GM21576 (cell line): ENCODE measurements at regions not wholly inside any gene's neighbourhood (a gene's known extent, or its start where the extent isn't known, plus 50 kb on each side); places are given as distances from the start of the nearest gene placed in this dataset.

Experiments
- ATAC-seq: cut with Tn5 transposase; IDR thresholded peaks from one replicate; pipeline ENCODE4 v1.9.1; 2021; ENCODE audit warnings: mild to moderate bottlenecking, moderate library complexity; ENCODE audit not compliant: unreplicated experiment

DNA sequence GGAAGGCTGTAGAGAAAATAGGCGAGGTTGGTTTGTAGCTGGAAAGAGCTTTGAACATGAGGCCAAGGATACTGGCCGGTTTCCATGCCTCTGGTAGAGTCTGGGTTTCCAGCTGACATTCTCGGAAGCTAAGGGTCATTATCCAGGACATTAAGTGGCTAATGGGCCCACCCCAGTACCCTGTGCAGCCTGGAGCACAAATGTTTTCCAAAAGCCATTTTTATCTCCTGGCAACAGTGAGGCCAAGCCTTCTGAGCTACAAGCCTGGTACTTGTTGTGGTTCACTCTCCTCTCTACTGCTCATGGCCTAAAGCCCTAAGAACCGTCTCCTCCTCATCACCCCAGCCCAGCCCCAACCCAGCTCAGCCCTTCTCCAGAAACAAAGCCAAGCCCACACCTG lies 122.9 kb downstream of the DMRTA2 start:
- no peak for ATAC-seq

DNA sequence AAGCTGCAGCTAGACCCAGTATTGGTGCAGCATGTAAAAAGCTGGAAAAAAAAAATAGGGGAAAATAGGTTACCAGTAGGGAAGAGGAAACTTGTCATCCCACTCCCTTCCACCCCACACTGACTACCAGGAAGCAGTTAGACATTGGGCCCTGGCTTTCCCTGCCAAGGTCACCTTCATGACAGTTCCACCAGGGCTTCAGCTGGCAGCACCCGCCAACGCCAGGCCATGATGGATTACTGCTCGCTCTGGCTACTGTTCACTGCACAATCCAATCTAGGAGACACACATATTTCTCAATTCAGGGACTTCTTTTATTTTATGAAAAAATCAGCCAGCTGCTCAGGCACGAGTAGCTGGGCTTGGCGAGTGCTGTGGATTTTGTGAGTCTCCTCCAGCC lies 127.7 kb downstream of the DMRTA2 start:
- no peak for ATAC-seq

DNA sequence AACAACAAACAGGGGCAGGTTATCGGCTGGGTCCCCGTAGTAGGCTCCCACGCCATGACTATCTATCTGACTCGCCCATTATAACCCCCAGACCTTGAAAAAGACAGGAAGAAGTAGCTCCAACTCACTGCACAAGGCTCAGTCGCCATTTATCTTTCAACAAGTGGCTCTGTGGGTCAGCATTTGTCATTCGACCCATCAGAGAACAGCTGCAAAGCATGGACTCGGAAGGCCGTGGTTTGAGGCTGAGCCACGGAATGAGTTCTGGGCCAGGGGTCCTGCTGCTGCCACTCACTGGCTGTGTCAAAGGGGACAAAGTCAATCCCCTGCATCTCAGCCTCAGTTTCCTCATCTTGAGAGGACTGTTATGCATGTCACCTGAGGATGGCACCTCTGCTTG lies 131.0 kb downstream of the DMRTA2 start:
- ATAC-seq = no peak

DNA sequence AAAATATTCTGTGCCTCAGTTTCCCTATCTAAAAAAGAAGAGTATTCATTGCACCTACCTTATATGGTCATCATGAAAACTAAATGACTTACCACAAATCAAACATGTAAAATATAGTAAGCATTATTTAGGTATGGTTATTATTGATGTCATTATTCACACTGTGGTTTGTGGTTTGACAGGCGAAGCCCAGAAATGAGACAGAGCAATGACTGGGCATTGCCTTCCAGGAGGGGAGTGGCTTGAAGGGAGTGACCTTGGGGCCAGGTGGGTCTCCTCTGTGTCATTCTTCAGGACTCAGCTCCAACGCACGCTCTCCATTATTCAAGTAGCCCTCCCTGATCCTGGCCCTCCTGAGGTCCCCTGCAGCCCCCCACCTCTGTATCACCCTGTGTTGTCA lies 133.7 kb downstream of the DMRTA2 start:
- no peak for ATAC-seq

DNA sequence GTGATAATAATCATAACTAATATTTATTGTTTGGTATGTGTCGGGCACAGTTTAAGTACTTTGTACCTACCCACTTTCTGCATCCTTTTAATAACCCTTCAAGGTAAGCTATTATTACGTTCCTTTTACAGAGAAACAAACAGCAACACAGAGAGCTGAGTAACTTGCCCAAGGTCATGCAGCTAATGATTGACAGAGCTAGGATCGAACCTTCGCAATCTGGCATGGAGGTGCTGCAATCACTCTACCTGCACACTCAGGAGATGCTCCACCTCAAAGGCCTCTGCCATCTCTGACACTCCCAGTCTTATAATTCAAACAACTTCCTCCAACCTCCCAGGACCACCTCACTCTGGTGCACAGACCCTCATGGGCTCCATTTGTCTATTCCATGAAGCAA lies 137.2 kb downstream of the DMRTA2 start:
- ATAC-seq = no peak

DNA sequence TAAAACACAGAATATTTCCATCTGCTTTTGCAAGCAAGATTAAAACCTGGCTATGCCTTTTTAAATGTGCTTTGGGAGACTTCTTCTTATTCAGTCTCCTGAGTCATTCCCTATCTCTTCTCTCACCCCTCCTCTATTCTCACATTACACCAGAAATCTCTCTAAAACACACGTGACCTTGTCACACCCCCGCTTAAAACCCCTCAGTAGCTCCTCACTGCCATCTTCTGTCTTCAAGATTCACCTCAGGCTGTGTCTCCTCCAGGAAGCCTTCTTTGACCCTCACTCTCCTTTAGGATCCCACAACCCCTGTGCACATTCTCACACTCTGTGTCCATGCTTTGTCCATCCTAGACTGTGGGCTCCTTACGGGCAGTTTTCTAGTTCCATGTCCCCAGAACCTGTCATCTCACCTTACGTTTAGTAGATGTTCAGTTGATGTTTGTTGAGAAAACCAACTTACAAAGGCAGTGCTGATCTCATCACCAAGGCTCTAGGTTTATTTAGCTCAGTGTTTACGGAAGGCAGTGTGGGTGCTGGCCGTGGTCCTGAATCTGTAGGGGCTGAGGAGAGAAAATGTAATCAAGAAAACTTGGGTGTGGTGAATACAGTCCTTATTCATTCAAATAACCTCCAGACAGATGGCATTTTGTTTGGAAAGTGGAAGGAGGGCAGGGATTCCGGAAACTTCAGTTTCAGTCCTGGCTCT lies 143.5 kb downstream of the DMRTA2 start:
- no peak for ATAC-seq

DNA sequence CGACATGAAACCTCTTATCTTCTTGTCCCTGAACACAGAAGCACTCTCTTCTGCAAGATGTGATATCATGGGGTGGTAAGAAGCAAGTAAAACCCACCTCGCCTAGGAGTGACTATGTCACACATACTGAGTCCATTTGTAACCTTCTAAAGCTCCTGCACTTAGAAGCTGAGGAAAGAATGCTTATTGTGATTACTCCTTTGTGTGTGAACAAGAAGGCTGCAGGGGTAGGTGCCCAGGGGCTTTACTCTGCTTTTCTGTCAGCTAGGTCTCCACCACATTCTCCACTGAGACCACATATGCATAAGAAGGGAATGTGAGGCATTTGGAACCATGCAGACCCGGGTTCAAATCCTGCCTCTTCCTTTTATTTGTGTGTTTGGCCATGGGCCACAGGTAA lies 144.3 kb downstream of the DMRTA2 start:
- no peak for ATAC-seq

DNA sequence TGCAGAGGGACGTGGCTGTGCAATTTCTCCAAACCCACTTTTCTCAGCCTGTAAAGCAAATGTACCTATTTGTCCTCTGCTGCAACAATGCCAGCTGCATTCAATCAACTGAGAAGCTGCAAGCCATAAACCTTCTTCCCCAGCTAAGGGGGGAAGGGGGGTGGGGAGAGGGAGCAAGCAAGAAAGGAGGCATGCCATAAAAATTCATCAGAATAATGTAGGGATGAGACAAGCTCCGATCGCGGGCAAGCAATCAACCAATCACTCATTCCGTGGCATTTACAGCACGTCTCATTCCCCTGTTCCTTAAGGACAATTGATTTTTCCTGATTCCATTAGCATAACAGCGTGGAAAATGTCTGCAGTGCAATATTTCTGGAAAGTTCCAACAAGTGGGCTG lies 144.8 kb downstream of the DMRTA2 start:
- no peak for ATAC-seq

DNA sequence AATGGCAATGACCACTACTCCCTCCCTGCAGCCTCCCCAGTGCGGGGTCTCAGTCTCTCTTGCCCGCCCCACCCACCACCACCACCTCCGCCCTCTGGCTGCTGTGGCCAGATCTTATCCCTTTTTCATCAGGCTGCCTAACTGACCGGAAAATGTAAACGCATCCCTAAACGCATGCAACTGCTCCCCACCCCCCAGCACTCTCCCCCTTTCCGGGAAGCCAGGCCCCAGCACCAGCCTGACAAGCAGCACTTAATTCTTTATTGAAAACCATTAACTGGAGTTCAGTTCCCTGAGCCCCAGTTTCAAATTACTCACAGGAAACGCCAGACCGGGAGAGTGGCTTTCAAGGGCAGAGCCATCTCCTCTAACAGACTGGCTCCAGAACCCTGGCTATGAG lies 147.7 kb downstream of the DMRTA2 start:
- no peak for ATAC-seq

DNA sequence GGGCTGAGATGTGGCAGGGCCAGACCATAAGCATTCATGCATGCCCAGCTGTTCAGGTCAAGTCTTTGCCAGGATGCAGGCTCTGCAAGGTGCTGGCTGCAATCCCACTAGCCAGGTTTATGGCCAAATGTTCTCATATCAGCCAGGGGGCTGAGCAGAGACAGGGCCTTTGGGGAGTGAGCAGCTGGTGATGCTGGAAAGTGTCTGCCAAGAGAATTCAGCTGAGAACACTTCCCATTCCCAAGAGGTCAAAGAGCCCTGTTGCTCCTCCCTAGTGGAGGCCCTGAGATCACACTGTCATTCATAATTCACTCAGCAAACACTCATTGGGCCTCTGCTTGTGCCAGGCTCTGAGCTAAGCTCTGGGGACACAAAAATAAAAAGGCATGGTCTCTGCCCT lies 150.3 kb downstream of the DMRTA2 start:
- ATAC-seq = no peak

DNA sequence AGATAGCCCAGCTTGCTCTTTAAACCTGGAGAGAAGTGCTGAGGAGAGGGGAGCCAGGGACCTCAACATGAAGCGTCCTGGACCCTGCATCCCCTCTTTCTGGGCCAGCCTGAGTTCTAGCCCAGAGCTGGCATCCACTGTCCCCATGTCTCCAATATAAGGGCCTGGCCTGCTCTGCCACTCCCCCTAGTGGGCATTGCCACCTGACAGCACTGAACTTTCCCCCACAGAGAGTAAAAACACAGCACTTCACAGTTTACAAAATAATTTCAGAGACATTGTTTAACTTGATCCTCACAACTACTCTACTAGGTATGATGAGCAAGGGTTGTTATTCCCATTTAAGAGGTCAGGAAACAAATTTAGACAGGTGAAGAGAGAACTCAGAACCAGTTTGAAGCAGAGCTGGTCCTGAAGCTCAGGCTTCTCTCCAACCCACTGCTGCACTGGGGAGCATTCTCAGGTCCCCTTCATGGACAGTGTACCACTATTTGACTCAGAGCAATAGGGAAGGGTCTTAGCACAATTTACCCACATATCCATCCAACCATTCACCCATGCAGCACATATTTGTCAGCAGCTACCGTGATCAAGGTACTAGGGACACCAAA lies 151.2 kb downstream of the DMRTA2 start:
- ATAC-seq = no peak

DNA sequence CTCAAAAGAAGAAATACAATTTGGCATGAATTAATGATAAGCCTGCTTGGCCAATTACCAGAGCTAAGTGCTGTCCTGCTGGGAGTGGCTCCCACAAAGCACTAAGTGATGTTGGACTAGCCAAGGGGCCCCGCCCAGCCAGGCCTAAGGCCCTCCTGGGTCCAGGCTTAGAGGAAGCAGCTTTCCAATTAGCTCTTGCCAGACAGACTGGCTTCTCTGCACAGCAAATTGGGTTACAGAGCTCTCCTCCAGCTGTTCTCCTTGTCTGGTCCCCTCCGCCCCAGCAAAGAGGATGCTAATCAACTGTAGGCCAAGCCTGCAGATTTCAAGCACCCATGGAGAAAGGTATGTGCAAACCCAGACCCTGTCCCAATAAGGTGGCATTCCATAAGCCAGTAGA lies 151.9 kb downstream of the DMRTA2 start:
- no peak for ATAC-seq

DNA sequence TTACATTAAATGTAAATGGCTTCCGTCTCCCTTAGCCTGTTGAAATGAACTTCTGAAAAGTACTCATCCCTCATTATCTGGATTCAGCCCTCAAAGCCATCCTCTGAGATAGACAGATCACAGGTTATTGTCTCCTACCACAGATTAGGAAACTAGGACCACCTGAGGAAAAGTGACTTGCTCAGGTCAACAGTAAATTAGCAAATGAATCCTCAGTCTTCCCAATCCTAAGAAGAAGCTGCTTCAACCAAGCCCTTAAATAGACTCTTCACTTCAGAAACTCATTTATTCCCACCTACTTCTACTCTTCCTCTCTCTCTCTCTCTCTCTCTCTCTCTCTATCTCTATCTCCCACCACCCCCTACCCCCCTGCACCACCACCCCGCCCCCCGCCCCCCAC lies 152.3 kb downstream of the DMRTA2 start:
- no peak for ATAC-seq

DNA sequence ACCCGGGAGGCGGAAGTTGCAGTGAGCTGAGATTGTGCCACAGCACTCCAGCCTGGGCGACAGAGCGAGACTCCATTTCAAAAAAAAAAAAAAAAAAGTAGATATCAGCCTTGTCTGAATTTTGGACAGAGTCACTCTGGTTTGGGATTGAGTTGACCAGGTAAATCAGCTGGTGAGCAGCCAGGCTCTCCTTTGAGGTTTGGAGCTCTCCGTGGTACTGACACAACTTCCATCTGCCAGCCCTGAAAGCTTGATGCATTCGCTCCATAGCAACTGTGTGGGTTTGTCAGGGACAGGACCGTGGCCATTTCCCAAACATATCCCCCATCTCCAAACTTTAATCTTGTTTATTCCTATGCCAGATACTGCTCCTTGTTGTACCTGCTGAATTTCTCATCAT lies 155.2 kb downstream of the DMRTA2 start:
- no peak for ATAC-seq

DNA sequence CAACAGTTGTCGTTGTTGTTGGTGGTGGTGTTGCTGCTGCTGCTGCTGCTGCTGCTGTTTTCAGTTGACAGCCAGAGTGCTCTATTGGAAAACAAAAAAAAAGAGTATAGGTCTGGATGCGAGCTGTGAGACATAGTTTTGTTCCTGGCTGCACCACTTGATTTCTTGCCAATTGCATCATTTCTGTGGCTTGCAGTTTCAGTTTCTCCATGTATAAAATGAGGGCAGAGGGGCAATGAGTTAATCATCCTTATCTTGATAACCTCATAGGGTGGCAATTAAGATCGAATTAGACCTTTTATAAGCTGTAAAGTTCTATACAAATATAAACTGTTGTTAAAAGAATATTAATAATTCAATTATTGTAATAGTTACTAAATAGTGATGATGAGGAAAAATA lies 156.7 kb downstream of the DMRTA2 start:
- no peak for ATAC-seq

DNA sequence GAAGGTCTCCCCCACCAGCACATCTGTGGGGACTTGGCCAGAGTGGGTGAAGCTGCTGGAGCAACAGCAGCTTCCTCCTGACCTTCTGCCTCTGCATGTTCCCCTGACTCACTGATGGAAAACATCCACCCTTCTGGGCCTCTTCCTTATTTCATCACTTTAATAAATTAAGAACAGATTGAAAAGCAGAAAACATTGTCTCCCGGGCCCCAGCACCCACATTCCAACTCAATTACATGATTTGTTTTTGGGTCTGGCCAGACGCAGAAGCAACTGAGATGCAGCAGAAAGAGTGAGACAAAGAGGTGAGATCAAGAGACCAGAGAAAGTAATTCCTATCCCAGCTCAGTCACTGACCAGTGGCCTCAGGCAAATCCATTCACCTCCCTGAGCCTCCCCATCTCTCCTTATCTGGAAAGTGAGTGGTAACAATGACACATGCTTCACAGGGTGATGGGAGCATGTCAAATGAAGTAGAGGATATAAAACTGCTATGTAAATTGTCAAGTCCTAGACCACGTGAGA lies 157.1 kb downstream of the ELAVL4 start:
- no peak for ATAC-seq

DNA sequence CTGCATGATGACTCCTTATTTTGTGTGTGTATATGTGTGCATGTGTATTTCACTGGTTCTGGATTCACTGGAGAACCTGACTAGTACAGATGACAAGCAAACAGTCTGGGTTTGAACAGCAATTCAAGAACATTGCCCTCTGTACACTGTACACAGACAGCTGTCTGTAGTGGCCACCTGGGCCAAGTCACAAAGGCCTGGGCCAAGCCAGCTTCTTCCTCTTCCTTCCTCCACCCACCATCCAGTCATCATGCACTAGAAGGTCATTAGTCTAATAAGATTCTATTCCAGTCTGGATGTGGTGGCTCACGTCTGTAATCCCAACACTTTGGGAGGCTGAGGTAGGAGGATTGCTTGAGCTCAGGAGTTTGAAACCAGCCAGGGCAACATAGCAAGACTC lies 155.9 kb downstream of the ELAVL4 start:
- ATAC-seq = no peak

DNA sequence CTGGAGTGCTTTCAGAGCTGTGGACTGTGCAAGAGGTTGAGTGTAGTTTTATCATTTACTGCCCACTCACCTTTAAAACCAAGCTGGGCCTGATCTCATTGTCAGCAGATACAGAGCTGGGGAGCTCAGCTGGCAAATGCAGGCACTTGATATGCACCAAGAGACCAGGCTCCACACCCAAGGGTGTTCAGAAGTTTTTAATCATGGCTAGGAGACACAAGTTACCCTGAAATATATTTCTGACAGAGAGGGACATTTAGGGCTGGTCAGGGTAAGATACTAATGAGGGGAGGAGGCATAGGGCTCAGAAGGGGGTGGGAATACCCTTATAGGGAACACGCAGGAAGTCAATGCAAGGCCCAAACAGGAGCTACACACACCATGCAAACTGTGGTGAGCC lies 153.7 kb downstream of the ELAVL4 start:
- ATAC-seq = no peak

DNA sequence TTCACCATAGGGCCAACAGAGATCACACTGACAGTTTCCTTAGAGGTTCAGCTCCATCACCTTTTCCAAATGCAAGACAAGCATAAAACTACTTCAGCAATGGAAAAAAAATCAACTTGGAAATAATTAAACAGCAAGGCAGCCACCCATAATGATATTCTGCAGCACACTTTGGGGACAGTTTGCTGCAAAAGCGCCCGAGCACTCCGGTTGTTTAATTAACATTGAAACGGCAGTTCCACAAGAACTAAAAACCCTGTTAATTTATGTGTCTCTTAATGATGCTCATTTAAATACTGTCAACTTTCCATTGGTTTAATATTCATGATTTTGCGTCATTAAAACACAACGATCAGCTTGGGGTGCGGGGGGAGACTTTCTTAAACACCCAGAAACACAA lies 153.2 kb downstream of the ELAVL4 start:
- no peak for ATAC-seq

DNA sequence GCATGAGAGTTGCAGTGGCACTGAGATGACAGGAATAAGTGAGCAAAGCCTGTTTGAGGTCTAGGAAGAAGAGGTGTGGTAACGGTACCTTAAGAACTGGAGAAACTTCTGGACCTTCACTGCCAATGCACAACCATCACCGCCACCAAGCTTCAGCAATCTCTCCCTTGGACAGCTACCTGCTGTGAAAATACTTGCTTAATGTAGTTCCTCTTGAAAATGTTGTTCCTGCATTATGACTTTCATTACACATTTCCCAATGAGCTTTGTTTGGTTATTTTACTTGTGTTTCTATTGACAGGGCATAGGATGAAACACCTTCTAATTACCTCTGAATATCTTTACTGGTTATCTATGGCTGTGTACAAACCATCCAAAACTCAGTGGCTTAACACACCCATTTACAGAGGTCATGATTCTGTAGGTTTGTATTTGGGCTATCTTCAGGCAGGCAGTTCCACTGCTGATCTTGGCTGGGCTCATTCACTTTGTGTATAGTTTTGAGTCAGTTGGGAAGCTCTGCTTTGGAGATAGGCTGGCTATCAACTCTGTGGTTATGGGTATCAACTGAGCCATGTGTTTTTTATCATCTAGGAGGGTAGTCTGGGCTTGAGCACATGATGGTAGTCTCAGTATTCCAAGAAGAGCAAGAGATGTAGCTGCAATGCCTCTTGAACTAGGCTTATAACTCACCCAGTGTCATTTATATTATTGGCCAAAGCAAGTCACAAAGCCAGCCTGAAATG lies 149.4 kb downstream of the ELAVL4 start:
- ATAC-seq = no peak

DNA sequence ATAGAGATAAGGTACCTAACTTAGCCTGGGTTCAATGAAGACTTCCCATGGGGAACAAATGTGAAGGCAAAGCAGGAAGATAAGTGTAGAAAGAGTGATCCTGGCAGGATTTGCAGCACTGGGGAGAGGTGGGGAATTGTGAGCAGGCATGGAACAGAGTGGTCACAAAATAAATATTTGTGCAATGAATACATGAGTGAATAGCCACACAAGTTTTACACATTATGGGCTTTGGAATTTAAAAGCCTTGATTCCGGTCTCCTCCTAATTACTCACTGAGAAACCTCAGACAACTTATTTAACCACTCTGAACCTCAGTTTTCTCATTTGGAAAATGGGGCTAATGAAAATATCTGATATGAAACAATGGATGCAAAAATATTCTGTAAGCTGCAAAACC lies 148.3 kb downstream of the ELAVL4 start:
- no peak for ATAC-seq
